ENCODE measurements at regions not wholly inside any gene's neighbourhood (a gene's known extent, or its start where the extent isn't known, plus 50 kb on each side); places are given as distances from the start of the nearest gene placed in this dataset.
A peak's percentile ranks its signal among the peaks of the same experiment; 100 is the strongest.

DNA sequence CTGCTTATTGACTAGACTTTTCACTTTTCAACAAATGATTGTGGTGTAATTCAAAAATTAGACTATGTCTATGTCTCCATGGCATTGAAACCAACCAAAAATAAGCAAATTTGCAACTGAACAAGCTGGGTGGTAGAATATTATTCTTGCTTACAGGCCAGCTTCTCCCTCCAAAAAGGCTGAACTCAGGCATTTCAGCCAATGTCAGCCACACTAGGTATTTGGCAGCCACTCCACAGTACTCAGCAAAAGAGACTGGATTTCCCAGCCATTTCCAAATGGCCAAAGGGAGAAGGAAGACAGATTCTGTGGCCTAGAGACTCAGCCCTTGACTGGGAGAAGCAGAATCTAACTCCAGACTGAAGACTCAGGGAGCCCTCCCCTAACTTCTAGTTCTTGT lies 121.8 kb upstream of the IRX5 start:
- TF ChIP-seq, protein P1, sequence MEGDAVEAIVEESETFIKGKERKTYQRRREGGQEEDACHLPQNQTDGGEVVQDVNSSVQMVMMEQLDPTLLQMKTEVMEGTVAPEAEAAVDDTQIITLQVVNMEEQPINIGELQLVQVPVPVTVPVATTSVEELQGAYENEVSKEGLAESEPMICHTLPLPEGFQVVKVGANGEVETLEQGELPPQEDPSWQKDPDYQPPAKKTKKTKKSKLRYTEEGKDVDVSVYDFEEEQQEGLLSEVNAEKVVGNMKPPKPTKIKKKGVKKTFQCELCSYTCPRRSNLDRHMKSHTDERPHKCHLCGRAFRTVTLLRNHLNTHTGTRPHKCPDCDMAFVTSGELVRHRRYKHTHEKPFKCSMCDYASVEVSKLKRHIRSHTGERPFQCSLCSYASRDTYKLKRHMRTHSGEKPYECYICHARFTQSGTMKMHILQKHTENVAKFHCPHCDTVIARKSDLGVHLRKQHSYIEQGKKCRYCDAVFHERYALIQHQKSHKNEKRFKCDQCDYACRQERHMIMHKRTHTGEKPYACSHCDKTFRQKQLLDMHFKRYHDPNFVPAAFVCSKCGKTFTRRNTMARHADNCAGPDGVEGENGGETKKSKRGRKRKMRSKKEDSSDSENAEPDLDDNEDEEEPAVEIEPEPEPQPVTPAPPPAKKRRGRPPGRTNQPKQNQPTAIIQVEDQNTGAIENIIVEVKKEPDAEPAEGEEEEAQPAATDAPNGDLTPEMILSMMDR (IDR thresholded peaks at IDR 0.05): no peak
- Histone ChIP-seq H3K36me3 (no peaks in the 10 kb centered on the region), H3K9me3 (no peaks in the 10 kb centered on the region), H3K27me3 (no peaks in the 10 kb centered on the region), H3K4me3 (no peak overlapping the region), H3K27ac (peak overlapping the region in 1 of 2 donors; percentile 16), H3K4me1 (peaks cover 0 to 12% of the 10 kb centered on the region in 2 donors)
- intact Hi-C loops (cut with DNase I): no loop called here
- DNase-seq (ENCODE audit: low spot score in 2 of 2): no peak

DNA sequence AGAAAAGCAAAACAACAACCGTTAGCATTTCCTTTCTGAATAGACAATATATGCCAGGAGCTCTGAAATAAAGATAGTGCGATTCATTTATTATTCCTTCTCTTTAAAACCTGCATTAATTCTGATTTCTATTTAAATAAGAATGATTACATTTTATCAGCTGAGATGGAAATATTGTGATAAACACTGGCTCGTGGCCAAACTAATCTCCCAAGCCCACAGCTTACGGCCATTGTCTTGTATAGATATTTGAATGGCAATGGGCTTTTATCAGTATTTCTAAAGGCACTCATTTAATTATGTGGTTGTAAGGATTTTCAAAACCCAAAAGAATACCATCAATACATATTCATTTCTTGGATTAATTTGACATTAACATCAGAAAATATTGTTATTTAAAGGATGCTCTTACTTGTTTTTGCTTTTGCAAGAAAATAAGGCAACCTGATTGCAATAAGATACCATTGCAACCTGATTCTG lies 123.7 kb upstream of the IRX5 start:
- H3K27me3 ChIP-seq: no peaks in the 10 kb centered on the region
- peaks cover 0 to 6% of the 10 kb centered on the region in 2 donors for H3K4me1 ChIP-seq
- no peaks in the 10 kb centered on the region for H3K9me3 ChIP-seq
- intact Hi-C loops (cut with DNase I): no loop called here
- H3K27ac ChIP-seq: no peak overlapping the region
- TF ChIP-seq, protein P1 (IDR thresholded peaks at IDR 0.05): no peak
- no peak for DNase-seq (ENCODE audit: low spot score in 2 of 2)
- H3K36me3 ChIP-seq: no peaks in the 10 kb centered on the region
- H3K4me3 ChIP-seq: no peak overlapping the region

- Histone ChIP-seq H3K36me3 (no peaks in the 10 kb centered on the region), H3K27ac (no peak overlapping the region), H3K9me3 (no peaks in the 10 kb centered on the region), H3K27me3 (no peaks in the 10 kb centered on the region), H3K4me1 (peaks cover 0 to 6% of the 10 kb centered on the region in 2 donors), H3K4me3 (no peak overlapping the region)
- TF ChIP-seq, protein P1 (IDR thresholded peaks at IDR 0.05): no peak
- intact Hi-C loops (cut with DNase I): no loop called here
- DNase-seq (ENCODE audit: low spot score in 2 of 2): no peak
These were observed 124.3 kb upstream of the IRX5 start for GRCh38 chr16:54806378-54806777.

DNA sequence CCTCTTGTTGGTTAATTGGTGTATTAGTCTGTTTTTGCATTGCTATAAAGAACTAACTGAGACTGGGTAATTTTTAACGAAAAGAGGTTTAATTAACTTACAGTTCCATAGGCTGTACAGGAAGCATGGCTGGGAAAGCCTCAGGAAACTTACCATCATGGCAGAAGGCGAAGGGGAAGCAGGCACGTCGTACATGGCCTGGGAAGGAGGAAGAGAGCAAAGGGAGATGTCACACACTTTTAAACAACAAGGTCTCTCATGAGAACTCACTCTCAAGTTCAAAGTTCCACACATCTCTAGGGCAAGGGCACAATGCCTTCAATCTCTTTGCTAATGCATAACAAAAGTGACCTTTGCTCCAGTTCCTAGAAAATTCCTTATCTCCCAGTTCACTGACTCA lies 125.0 kb upstream of the IRX5 start:
- Histone ChIP-seq H3K9me3 (no peaks in the 10 kb centered on the region), H3K4me1 (peaks cover 0 to 6% of the 10 kb centered on the region in 2 donors), H3K27ac (no peak overlapping the region), H3K27me3 (no peaks in the 10 kb centered on the region), H3K36me3 (no peaks in the 10 kb centered on the region), H3K4me3 (no peak overlapping the region)
- DNase-seq (ENCODE audit: low spot score in 2 of 2): no peak
- intact Hi-C loops (cut with DNase I): no loop called here
- TF ChIP-seq, protein P1 (IDR thresholded peaks at IDR 0.05): no peak

GRCh38 chr16:54801057-54801844 lies 129.4 kb upstream of the IRX5 start:
- H3K27me3 ChIP-seq: no peaks in the 10 kb centered on the region
- H3K4me1 ChIP-seq: no peaks in the 10 kb centered on the region
- no peaks in the 10 kb centered on the region for H3K36me3 ChIP-seq
- DNase-seq (ENCODE audit: low spot score in 2 of 2): no peak
- TF ChIP-seq, protein P1 (IDR thresholded peaks at IDR 0.05): no peak
- no peak overlapping the region for H3K27ac ChIP-seq
- no peaks in the 10 kb centered on the region for H3K9me3 ChIP-seq
- no peak overlapping the region for H3K4me3 ChIP-seq
- intact Hi-C loops (cut with DNase I): no loop called here
